A549 (cell line): ENCODE measurements at regions not wholly inside any gene's neighbourhood (a gene's known extent, or its start where the extent isn't known, plus 50 kb on each side); places are given as distances from the start of the nearest gene placed in this dataset.

Experiments used
- ATAC-seq, 2 experiments: fragments of 200-7000 bp in 1 of 2; fragments of >200 bp in 1 of 2; cut with Nextera tagmentation in 1 of 2; cut with Tn5 transposase in 1 of 2; 3 replicates each; pipeline versions ENCODE4 v1.8.0 to v1.9.1; 2018 to 2020; ENCODE audit warnings: mild to moderate bottlenecking in 1 of 2, moderate library complexity in 1 of 2
- CTCF ChIA-PET: fragments of 300-600 bp; sonication (Branson Sonifier 250); formaldehyde crosslinking; extraction: SDS; loops from one replicate; lab custom pipeline; 2021; ENCODE audit warnings: antibody characterized with exemption, inconsistent platforms; lab: Yijun Ruan, JAX
- POLR2A ChIA-PET: fragments of 350-600 bp; formaldehyde crosslinking; extraction: SDS; loops from one replicate; lab custom pipeline; 2021; ENCODE audit warnings: antibody characterized with exemption, inconsistent platforms; lab: Yijun Ruan, JAX
- DNase-seq, 2 experiments: peaks; one replicate each; pipeline versions ENCODE4 v3.0.0 to v3.0.0-alpha.2; 2011 to 2016; ENCODE audit warnings: low read depth in 1 of 2, low spot score in 1 of 2
- FAIRE-seq: peaks from 2 replicates; lab custom pipeline; 2011; peaks lifted over from hg19 to GRCh38; lab: Jason Lieb, UNC
- H3K27ac ChIP-seq, 2 experiments: fragments of >200 bp; sonication (Bioruptor Twin); formaldehyde crosslinking; 3 replicates each; pipeline ENCODE4 v1.5.1; 2016 to 2017
- H3K4me1 ChIP-seq: fragments of >200 bp; sonication (Bioruptor Twin); formaldehyde crosslinking; 3 replicates; pipeline ENCODE4 v1.6.1; 2016
- H3K4me2 ChIP-seq: fragments of >200 bp; sonication (Bioruptor Twin); formaldehyde crosslinking; 3 replicates; pipeline ENCODE4 v1.6.1; 2016
- H3K4me3 ChIP-seq: fragments of >200 bp; sonication (Bioruptor Twin); formaldehyde crosslinking; 3 replicates; pipeline ENCODE4 v1.5.1; 2016
- H3K9me3 ChIP-seq: fragments of >200 bp; sonication (Bioruptor Twin); formaldehyde crosslinking; 3 replicates; pipeline ENCODE4 v1.6.1; 2016
- CBX2 ChIP-seq: fragments of 200-600 bp; sonication (generic); IDR thresholded peaks from 2 replicates; pipeline ENCODE4 v1.6.1; 2016; ENCODE audit warnings: low read depth, mild to moderate bottlenecking, borderline replicate concordance
- CBX8 ChIP-seq: fragments of 200-600 bp; sonication (generic); IDR thresholded peaks from 2 replicates; pipeline ENCODE4 v1.6.1; 2016
- CEBPB ChIP-seq, 2 experiments: fragments of >200 bp in 1 of 2; sonication (Bioruptor Twin) in 1 of 2; formaldehyde crosslinking in 1 of 2; IDR thresholded peaks; 2 replicates each; pipeline ENCODE4 v1.6.1; 2012 to 2016
- EHMT2 ChIP-seq: fragments of 200-600 bp; sonication (generic); IDR thresholded peaks from 2 replicates; pipeline ENCODE4 v1.6.1; 2016; ENCODE audit warnings: antibody characterized with exemption, low read depth, mild to moderate bottlenecking, moderate library complexity
- EP300 ChIP-seq, 2 experiments: fragments of >200 bp; sonication (Bioruptor Twin); formaldehyde crosslinking; IDR thresholded peaks; 2 replicates in 1 of 2; 3 replicates in 1 of 2; pipeline ENCODE4 v1.6.1; 2016 to 2017
- HOXA7 ChIP-seq: fragments of 250-450 bp; sonication (Bioruptor Pico); IDR thresholded peaks from 2 replicates; pipeline ENCODE4 v1.5.0; 2020; ENCODE audit warnings: mild to moderate bottlenecking, moderate library complexity
- HOXB13 ChIP-seq: fragments of 250-450 bp; sonication (Bioruptor Pico); IDR thresholded peaks from 2 replicates; pipeline ENCODE4 v1.5.0; 2020; ENCODE audit warnings: low read depth, mild to moderate bottlenecking, moderate library complexity
- JUNB ChIP-seq: fragments of >200 bp; sonication (Bioruptor Twin); formaldehyde crosslinking; IDR thresholded peaks from 2 replicates; pipeline ENCODE4 v1.6.1; 2016
- KDM5A ChIP-seq: fragments of 200-600 bp; sonication (generic); IDR thresholded peaks from 2 replicates; pipeline ENCODE4 v1.6.1; 2016; ENCODE audit warnings: antibody characterized with exemption, mild to moderate bottlenecking
- MAZ ChIP-seq: fragments of 150-350 bp; IDR thresholded peaks from 2 replicates; pipeline ENCODE4 v1.6.1; 2014; ENCODE audit warnings: antibody characterized with exemption, low read depth, low read length, borderline replicate concordance
- NR3C1 ChIP-seq: fragments of >200 bp; sonication (Bioruptor Twin); formaldehyde crosslinking; IDR thresholded peaks from 3 replicates; pipeline ENCODE4 v1.6.1; 2017
- PHF8 ChIP-seq: fragments of 200-600 bp; sonication (generic); IDR thresholded peaks from 2 replicates; pipeline ENCODE4 v1.6.1; 2016; ENCODE audit warnings: low read depth, mild to moderate bottlenecking, antibody characterized with exemption, moderate library complexity, borderline replicate concordance
- POLR2A ChIP-seq: IDR thresholded peaks from 2 replicates; pipeline ENCODE4 v1.6.1; 2012; ENCODE audit warnings: mild to moderate bottlenecking, low read length
- RAD21 ChIP-seq, 2 experiments: fragments of >200 bp in 1 of 2; sonication (Bioruptor Twin) in 1 of 2; formaldehyde crosslinking in 1 of 2; IDR thresholded peaks in 1 of 2; conservative IDR thresholded peaks in 1 of 2; 2 replicates in 1 of 2; 3 replicates in 1 of 2; pipeline ENCODE4 v1.6.1; 2012 to 2018; ENCODE audit warnings: inconsistent platforms in 1 of 2
- RCOR1 ChIP-seq: fragments of 150-350 bp; IDR thresholded peaks from 2 replicates; pipeline ENCODE4 v1.6.1; 2014; ENCODE audit warnings: antibody characterized with exemption, low read length, low read depth
- TP53 ChIP-seq: fragments of 250-450 bp; sonication (Bioruptor Pico); IDR thresholded peaks from 2 replicates; pipeline ENCODE4 v1.5.0; 2021; ENCODE audit warnings: mild to moderate bottlenecking, moderate library complexity
- WGBS: methylation state at CpG from one replicate; pipeline ENCODE4 v1.1.6; 2017; ENCODE audit errors: missing lambda C conversion rate; 5-methylcytosine and 5-hydroxymethylcytosine counted together
- TF ChIP-seq, protein P1 (sequence below): fragments of 150-350 bp; IDR thresholded peaks from 2 replicates; pipeline ENCODE4 v1.6.1; 2014; ENCODE audit warnings: low read depth, mild to moderate bottlenecking, low read length
- TF ChIP-seq, protein P2 (sequence below): IDR thresholded peaks from 2 replicates; pipeline ENCODE4 v1.6.1; 2012
- TF ChIP-seq, protein P3 (sequence below): IDR thresholded peaks from 2 replicates; pipeline ENCODE4 v1.6.1; 2012; ENCODE audit warnings: low read depth, borderline replicate concordance
- TF ChIP-seq, protein P4 (sequence below): fragments of >200 bp; sonication (Bioruptor Twin); formaldehyde crosslinking; IDR thresholded peaks from 2 replicates; pipeline ENCODE4 v1.6.1; 2016
- TF ChIP-seq, protein P5 (sequence below): fragments of >200 bp; sonication (Bioruptor Twin); formaldehyde crosslinking; IDR thresholded peaks from 3 replicates; pipeline ENCODE4 v1.5.1; 2016

DNA sequence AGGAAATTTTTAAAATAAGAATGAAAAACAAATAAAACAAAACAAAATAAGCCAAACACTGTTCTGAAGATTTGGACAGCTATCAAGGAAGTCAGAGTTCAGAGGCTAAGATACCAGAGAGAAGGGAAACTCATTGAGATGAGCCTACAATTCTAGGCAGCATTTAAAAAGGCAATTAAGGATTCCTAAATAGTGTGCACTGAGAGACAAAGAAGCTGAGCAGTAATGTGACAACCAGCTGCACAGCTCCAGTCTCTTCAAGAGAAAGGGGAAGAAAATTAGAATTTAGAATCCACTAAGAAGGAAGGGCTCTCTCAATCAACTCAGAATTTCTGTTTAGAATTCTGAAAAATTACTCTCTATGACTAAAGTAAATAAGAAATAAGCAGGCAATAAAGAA lies 246.7 kb upstream of the COX7C start:
- no peak overlapping the region for H3K4me2 ChIP-seq
- POLR2A ChIA-PET = no interaction called here
- DNase-seq (no peak), ATAC-seq (no peak), FAIRE-seq (no peak)
- H3K4me1 ChIP-seq = no peaks in the 10 kb centered on the region
- TF ChIP-seq HOXB13 (CRISPR knock-in tag) = no peak
- no peak for TF ChIP-seq CBX2
- no peak for TF ChIP-seq HOXA7 (CRISPR knock-in tag)
- TF ChIP-seq EP300 (IDR thresholded peaks at IDR 0.05) = no peak
- no peak for TF ChIP-seq CBX8
- TF ChIP-seq, protein P1, sequence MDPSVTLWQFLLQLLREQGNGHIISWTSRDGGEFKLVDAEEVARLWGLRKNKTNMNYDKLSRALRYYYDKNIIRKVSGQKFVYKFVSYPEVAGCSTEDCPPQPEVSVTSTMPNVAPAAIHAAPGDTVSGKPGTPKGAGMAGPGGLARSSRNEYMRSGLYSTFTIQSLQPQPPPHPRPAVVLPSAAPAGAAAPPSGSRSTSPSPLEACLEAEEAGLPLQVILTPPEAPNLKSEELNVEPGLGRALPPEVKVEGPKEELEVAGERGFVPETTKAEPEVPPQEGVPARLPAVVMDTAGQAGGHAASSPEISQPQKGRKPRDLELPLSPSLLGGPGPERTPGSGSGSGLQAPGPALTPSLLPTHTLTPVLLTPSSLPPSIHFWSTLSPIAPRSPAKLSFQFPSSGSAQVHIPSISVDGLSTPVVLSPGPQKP = no peak
- no peak for TF ChIP-seq RAD21 (conservative IDR thresholded peaks at IDR 0.05 in 1 of 2, IDR thresholded peaks at IDR 0.05 in 1 of 2)
- TF ChIP-seq NR3C1 = no peak
- H3K27ac ChIP-seq = no peak overlapping the region
- no peaks in the 10 kb centered on the region for H3K9me3 ChIP-seq
- CTCF ChIA-PET = no interaction called here
- no peak overlapping the region for H3K4me3 ChIP-seq

DNA sequence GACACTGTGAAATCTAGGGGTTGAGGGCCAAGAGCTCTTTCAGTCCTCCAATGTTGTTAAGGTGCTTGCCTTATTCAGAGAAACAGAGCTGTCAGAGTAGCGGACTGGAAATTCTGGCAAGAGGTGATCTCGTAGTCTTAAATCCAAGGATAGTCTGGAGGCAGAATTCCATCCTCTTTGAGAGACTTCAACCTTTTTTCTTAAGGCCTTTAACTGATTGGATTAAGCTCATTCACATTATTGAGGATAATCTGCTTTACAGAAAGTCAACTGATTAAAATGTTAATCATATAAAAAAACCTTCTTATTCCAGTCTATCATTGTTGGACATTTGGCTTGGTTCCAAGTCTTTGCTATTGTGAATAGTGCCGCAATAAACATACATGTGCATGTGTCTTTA lies 243.1 kb upstream of the COX7C start:
- ChIA-PET CTCF (no interaction called here), POLR2A (no interaction called here)
- no peak for DNase-seq
- no peaks in the 10 kb centered on the region for H3K4me1 ChIP-seq
- H3K9me3 ChIP-seq = no peaks in the 10 kb centered on the region
- no peak overlapping the region for H3K4me3 ChIP-seq
- no peak for FAIRE-seq
- WGBS = 43% methylated on average over 3 of the region's 3 CpGs
- no peak for TF ChIP-seq RCOR1
- TF ChIP-seq, protein P2, sequence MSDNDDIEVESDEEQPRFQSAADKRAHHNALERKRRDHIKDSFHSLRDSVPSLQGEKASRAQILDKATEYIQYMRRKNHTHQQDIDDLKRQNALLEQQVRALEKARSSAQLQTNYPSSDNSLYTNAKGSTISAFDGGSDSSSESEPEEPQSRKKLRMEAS = no peak
- TF ChIP-seq TP53 (CRISPR knock-in tag) = no peak
- TF ChIP-seq, protein P3, sequence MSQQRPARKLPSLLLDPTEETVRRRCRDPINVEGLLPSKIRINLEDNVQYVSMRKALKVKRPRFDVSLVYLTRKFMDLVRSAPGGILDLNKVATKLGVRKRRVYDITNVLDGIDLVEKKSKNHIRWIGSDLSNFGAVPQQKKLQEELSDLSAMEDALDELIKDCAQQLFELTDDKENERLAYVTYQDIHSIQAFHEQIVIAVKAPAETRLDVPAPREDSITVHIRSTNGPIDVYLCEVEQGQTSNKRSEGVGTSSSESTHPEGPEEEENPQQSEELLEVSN = no peak
- no peak for TF ChIP-seq KDM5A
- TF ChIP-seq CEBPB (IDR thresholded peaks at IDR 0.05) = no peak
- no peak for ATAC-seq
- no peak overlapping the region for H3K4me2 ChIP-seq
- H3K27ac ChIP-seq = no peak overlapping the region

DNA sequence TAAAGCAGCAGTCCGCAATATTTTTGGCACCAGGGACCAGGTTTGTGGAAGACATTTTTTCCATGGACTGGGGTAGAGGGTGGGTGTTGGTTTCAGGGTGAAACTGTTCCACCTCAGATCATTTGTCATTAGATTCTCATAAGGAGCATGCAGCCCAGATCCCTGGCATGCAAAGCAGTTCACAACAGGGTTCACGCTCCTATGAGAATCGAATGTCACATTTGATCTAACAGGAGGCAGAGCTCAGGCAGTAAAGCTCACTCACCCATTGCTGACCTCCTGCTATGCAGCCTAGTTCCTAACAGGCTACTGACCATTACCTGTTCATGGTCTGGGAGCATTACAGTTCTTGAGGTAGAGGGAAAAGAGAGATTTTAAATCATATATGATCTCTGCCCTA lies 241.5 kb upstream of the COX7C start:
- no peak overlapping the region for H3K4me3 ChIP-seq
- no peak overlapping the region for H3K4me2 ChIP-seq
- no peaks in the 10 kb centered on the region for H3K4me1 ChIP-seq
- CTCF ChIA-PET = no interaction called here
- no peak overlapping the region for H3K27ac ChIP-seq
- TF ChIP-seq PHF8 (no peak), POLR2A (no peak), MAZ (no peak), HOXB13 (CRISPR knock-in tag) (no peak)
- POLR2A ChIA-PET = no interaction called here
- FAIRE-seq (no peak), ATAC-seq (no peak), DNase-seq (no peak)
- WGBS = 69% methylated on average over 3 of the region's 3 CpGs
- no peaks in the 10 kb centered on the region for H3K9me3 ChIP-seq

DNA sequence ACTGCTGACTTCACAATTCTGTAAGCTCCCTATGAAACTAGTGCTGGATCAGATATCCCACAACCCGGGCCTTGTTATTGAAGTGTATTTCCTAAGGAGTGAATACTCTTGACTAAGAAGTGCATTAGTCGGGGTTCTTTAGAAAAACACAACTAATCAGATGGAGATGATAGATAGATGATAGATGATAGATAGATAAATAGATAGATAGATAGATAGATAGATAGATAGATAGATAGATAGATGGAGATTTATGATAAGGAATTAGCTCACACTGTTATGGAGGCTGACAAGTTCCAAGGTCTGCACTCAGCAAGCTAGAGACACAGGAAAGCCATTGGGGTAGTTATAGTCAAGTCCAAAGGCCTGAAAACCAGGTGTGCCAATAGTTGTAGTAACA lies 214.6 kb upstream of the COX7C start:
- FAIRE-seq (no peak), ATAC-seq (no peak), DNase-seq (no peak)
- WGBS = 31% methylated on average over 2 of the region's 2 CpGs
- TF ChIP-seq, protein P4, sequence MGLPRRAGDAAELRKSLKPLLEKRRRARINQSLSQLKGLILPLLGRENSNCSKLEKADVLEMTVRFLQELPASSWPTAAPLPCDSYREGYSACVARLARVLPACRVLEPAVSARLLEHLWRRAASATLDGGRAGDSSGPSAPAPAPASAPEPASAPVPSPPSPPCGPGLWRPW = no peak
- TF ChIP-seq, protein P5, sequence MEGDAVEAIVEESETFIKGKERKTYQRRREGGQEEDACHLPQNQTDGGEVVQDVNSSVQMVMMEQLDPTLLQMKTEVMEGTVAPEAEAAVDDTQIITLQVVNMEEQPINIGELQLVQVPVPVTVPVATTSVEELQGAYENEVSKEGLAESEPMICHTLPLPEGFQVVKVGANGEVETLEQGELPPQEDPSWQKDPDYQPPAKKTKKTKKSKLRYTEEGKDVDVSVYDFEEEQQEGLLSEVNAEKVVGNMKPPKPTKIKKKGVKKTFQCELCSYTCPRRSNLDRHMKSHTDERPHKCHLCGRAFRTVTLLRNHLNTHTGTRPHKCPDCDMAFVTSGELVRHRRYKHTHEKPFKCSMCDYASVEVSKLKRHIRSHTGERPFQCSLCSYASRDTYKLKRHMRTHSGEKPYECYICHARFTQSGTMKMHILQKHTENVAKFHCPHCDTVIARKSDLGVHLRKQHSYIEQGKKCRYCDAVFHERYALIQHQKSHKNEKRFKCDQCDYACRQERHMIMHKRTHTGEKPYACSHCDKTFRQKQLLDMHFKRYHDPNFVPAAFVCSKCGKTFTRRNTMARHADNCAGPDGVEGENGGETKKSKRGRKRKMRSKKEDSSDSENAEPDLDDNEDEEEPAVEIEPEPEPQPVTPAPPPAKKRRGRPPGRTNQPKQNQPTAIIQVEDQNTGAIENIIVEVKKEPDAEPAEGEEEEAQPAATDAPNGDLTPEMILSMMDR = no peak
- TF ChIP-seq JUNB (no peak), EHMT2 (no peak)
- Histone ChIP-seq H3K4me1 (no peaks in the 10 kb centered on the region), H3K4me3 (no peak overlapping the region), H3K27ac (no peak overlapping the region), H3K4me2 (no peak overlapping the region), H3K9me3 (no peaks in the 10 kb centered on the region)
- ChIA-PET POLR2A (no interaction called here), CTCF (no interaction called here)
